ENCODE measurements at regions not wholly inside any gene's neighbourhood (a gene's known extent, or its start where the extent isn't known, plus 50 kb on each side); places are given as distances from the start of the nearest gene placed in this dataset.

- TF ChIP-seq GATA2 (IDR thresholded peaks at IDR 0.05; ENCODE audit: low read depth, low read length) (no peak), GATA3 (IDR thresholded peaks at IDR 0.05; ENCODE audit: low read depth, low read length) (no peak)
Measured at GRCh38 chr10:27451054-27451453, 53.0 kb upstream of the RAB18 start.

GRCh38 chr10:27450225-27450624 is 53.9 kb upstream of the RAB18 start:
- TF ChIP-seq GATA2 (IDR thresholded peaks at IDR 0.05; ENCODE audit: low read depth, low read length) = no peak
- no peak for TF ChIP-seq GATA3 (IDR thresholded peaks at IDR 0.05; ENCODE audit: low read depth, low read length)

GRCh38 chr10:27449571-27449970 is 54.5 kb upstream of the RAB18 start:
- TF ChIP-seq GATA3 (IDR thresholded peaks at IDR 0.05; ENCODE audit: low read depth, low read length) (no peak), GATA2 (IDR thresholded peaks at IDR 0.05; ENCODE audit: low read depth, low read length) (no peak)

GRCh38 chr10:27448921-27449320 is 55.2 kb upstream of the RAB18 start:
- TF ChIP-seq GATA3 (IDR thresholded peaks at IDR 0.05; ENCODE audit: low read depth, low read length) = no peak
- no peak for TF ChIP-seq GATA2 (IDR thresholded peaks at IDR 0.05; ENCODE audit: low read depth, low read length)

- TF ChIP-seq GATA3 (IDR thresholded peaks at IDR 0.05; ENCODE audit: low read depth, low read length) = no peak
- TF ChIP-seq GATA2 (IDR thresholded peaks at IDR 0.05; ENCODE audit: low read depth, low read length) = no peak
Measured at GRCh38 chr10:27447540-27447939, 56.6 kb upstream of the RAB18 start.

- no peak for TF ChIP-seq GATA2 (IDR thresholded peaks at IDR 0.05; ENCODE audit: low read depth, low read length)
- no peak for TF ChIP-seq GATA3 (IDR thresholded peaks at IDR 0.05; ENCODE audit: low read depth, low read length)
Measured at GRCh38 chr10:27446091-27446918, 57.8 kb upstream of the RAB18 start.

- TF ChIP-seq GATA2 (IDR thresholded peaks at IDR 0.05; ENCODE audit: low read depth, low read length) = no peak
- TF ChIP-seq GATA3 (IDR thresholded peaks at IDR 0.05; ENCODE audit: low read depth, low read length) = no peak
Measured at GRCh38 chr10:27445070-27445469, 59.0 kb upstream of the RAB18 start.

- TF ChIP-seq GATA2 (IDR thresholded peaks at IDR 0.05; ENCODE audit: low read depth, low read length) = no peak
- no peak for TF ChIP-seq GATA3 (IDR thresholded peaks at IDR 0.05; ENCODE audit: low read depth, low read length)
Measured at GRCh38 chr10:27440478-27440877, 63.6 kb upstream of the RAB18 start.

- TF ChIP-seq GATA3 (IDR thresholded peaks at IDR 0.05; ENCODE audit: low read depth, low read length) = no peak
- TF ChIP-seq GATA2 (IDR thresholded peaks at IDR 0.05; ENCODE audit: low read depth, low read length) = no peak
Measured at GRCh38 chr10:27440021-27440420, 64.1 kb upstream of the RAB18 start.

GRCh38 chr10:27439101-27439500 is 65.0 kb upstream of the RAB18 start:
- TF ChIP-seq GATA2 (IDR thresholded peaks at IDR 0.05; ENCODE audit: low read depth, low read length) (no peak), GATA3 (IDR thresholded peaks at IDR 0.05; ENCODE audit: low read depth, low read length) (no peak)

GRCh38 chr10:27437775-27438174 is 66.3 kb upstream of the RAB18 start:
- TF ChIP-seq GATA2 (IDR thresholded peaks at IDR 0.05; ENCODE audit: low read depth, low read length) (no peak), GATA3 (IDR thresholded peaks at IDR 0.05; ENCODE audit: low read depth, low read length) (no peak)

GRCh38 chr10:27436710-27437109 is 67.4 kb upstream of the RAB18 start:
- TF ChIP-seq GATA3 (IDR thresholded peaks at IDR 0.05; ENCODE audit: low read depth, low read length) (no peak), GATA2 (IDR thresholded peaks at IDR 0.05; ENCODE audit: low read depth, low read length) (no peak)

- TF ChIP-seq GATA3 (IDR thresholded peaks at IDR 0.05; ENCODE audit: low read depth, low read length) (no peak), GATA2 (IDR thresholded peaks at IDR 0.05; ENCODE audit: low read depth, low read length) (no peak)
Measured at GRCh38 chr10:27433976-27434375, 70.1 kb upstream of the RAB18 start.

- no peak for TF ChIP-seq GATA3 (IDR thresholded peaks at IDR 0.05; ENCODE audit: low read depth, low read length)
- TF ChIP-seq GATA2 (IDR thresholded peaks at IDR 0.05; ENCODE audit: low read depth, low read length) = no peak
Measured at GRCh38 chr10:27426948-27427467, 77.1 kb upstream of the RAB18 start.

GRCh38 chr10:27413831-27414348 is 90.2 kb upstream of the RAB18 start:
- TF ChIP-seq GATA3 (IDR thresholded peaks at IDR 0.05; ENCODE audit: low read depth, low read length) (no peak), GATA2 (IDR thresholded peaks at IDR 0.05; ENCODE audit: low read depth, low read length) (no peak)
